ENCODE measurements at regions not wholly inside any gene's neighbourhood (a gene's known extent, or its start where the extent isn't known, plus 50 kb on each side); places are given as distances from the start of the nearest gene placed in this dataset.

GRCh38 chr14:98109326-98109725 is 1162.7 kb downstream of the BCL11B start:
- Histone ChIP-seq H3K4me3 (ENCODE audit: low read length) (no peak overlapping the region), H3K27ac (ENCODE audit: low read length) (no peak overlapping the region), H3K9me3 (ENCODE audit: control insufficient read depth, low read length) (no peaks in the 10 kb centered on the region), H3K4me1 (ENCODE audit: control insufficient read depth, insufficient read depth, low read length) (no peaks in the 10 kb centered on the region), H3K27me3 (ENCODE audit: control insufficient read depth, insufficient read depth) (no peaks in the 10 kb centered on the region)
- 53% methylated on average over 3 of the region's 3 CpGs for WGBS
- ATAC-seq = no peak
- no peak for DNase-seq
- intact Hi-C loops (cut with DNase I) = no loop called here

- H3K4me3 ChIP-seq (ENCODE audit: low read length) = no peak overlapping the region
- ATAC-seq (no peak), DNase-seq (no peak)
- WGBS = 58% methylated on average over 5 of the region's 5 CpGs
- no peaks in the 10 kb centered on the region for H3K27me3 ChIP-seq (ENCODE audit: control insufficient read depth, insufficient read depth)
- H3K4me1 ChIP-seq (ENCODE audit: control insufficient read depth, insufficient read depth, low read length) = no peaks in the 10 kb centered on the region
- no peak overlapping the region for H3K27ac ChIP-seq (ENCODE audit: low read length)
- H3K9me3 ChIP-seq (ENCODE audit: control insufficient read depth, low read length) = no peaks in the 10 kb centered on the region
- intact Hi-C loops (cut with DNase I) = no loop called here
These were observed 1159.7 kb downstream of the BCL11B start for GRCh38 chr14:98112194-98112780.

GRCh38 chr14:98114122-98114895 is 1157.7 kb downstream of the BCL11B start:
- WGBS = 22% methylated on average over 3 of the region's 3 CpGs
- no peak overlapping the region for H3K27ac ChIP-seq (ENCODE audit: low read length)
- no peaks in the 10 kb centered on the region for H3K27me3 ChIP-seq (ENCODE audit: control insufficient read depth, insufficient read depth)
- DNase-seq (no peak), ATAC-seq (no peak)
- H3K4me3 ChIP-seq (ENCODE audit: low read length) = no peak overlapping the region
- H3K4me1 ChIP-seq (ENCODE audit: control insufficient read depth, insufficient read depth, low read length) = no peaks in the 10 kb centered on the region
- intact Hi-C loops (cut with DNase I) = no loop called here
- H3K9me3 ChIP-seq (ENCODE audit: control insufficient read depth, low read length) = no peaks in the 10 kb centered on the region

GRCh38 chr14:98114946-98115345 is 1157.1 kb downstream of the BCL11B start:
- Histone ChIP-seq H3K27me3 (ENCODE audit: control insufficient read depth, insufficient read depth) (no peaks in the 10 kb centered on the region), H3K4me3 (ENCODE audit: low read length) (no peak overlapping the region), H3K27ac (ENCODE audit: low read length) (no peak overlapping the region), H3K4me1 (ENCODE audit: control insufficient read depth, insufficient read depth, low read length) (no peaks in the 10 kb centered on the region), H3K9me3 (ENCODE audit: control insufficient read depth, low read length) (no peaks in the 10 kb centered on the region)
- no peak for DNase-seq
- intact Hi-C loops (cut with DNase I) = no loop called here
- WGBS = 85% methylated on average over 1 of the region's 1 CpG
- ATAC-seq = no peak

- ATAC-seq = no peak
- peaks cover 2% of the 10 kb centered on the region for H3K9me3 ChIP-seq (ENCODE audit: control insufficient read depth, low read length)
- no peak for DNase-seq
- H3K27me3 ChIP-seq (ENCODE audit: control insufficient read depth, insufficient read depth) = no peaks in the 10 kb centered on the region
- H3K4me1 ChIP-seq (ENCODE audit: control insufficient read depth, insufficient read depth, low read length) = no peaks in the 10 kb centered on the region
- no peak overlapping the region for H3K27ac ChIP-seq (ENCODE audit: low read length)
- H3K4me3 ChIP-seq (ENCODE audit: low read length) = no peak overlapping the region
- intact Hi-C loops (cut with DNase I) = no loop called here
These were observed 1153.2 kb downstream of the BCL11B start for GRCh38 chr14:98118749-98119148.

- DNase-seq = no peak
- Histone ChIP-seq H3K9me3 (ENCODE audit: control insufficient read depth, low read length) (peaks cover 2% of the 10 kb centered on the region), H3K27ac (ENCODE audit: low read length) (no peak overlapping the region), H3K4me3 (ENCODE audit: low read length) (no peak overlapping the region), H3K4me1 (ENCODE audit: control insufficient read depth, insufficient read depth, low read length) (no peaks in the 10 kb centered on the region), H3K27me3 (ENCODE audit: control insufficient read depth, insufficient read depth) (no peaks in the 10 kb centered on the region)
- intact Hi-C loops (cut with DNase I) = no loop called here
- 62% methylated on average over 4 of the region's 4 CpGs for WGBS
- ATAC-seq = no peak
These were observed 1152.3 kb downstream of the BCL11B start for GRCh38 chr14:98119739-98120138.

GRCh38 chr14:98120831-98121464 is 1151.0 kb downstream of the BCL11B start:
- no peak for DNase-seq
- Histone ChIP-seq H3K4me1 (ENCODE audit: control insufficient read depth, insufficient read depth, low read length) (no peaks in the 10 kb centered on the region), H3K9me3 (ENCODE audit: control insufficient read depth, low read length) (peaks cover 2% of the 10 kb centered on the region), H3K27ac (ENCODE audit: low read length) (no peak overlapping the region), H3K4me3 (ENCODE audit: low read length) (no peak overlapping the region), H3K27me3 (ENCODE audit: control insufficient read depth, insufficient read depth) (no peaks in the 10 kb centered on the region)
- WGBS = 81% methylated on average over 6 of the region's 6 CpGs
- intact Hi-C loops (cut with DNase I) = no loop called here
- no peak for ATAC-seq

GRCh38 chr14:98122527-98122926 is 1149.5 kb downstream of the BCL11B start:
- Histone ChIP-seq H3K9me3 (ENCODE audit: control insufficient read depth, low read length) (peaks cover 2% of the 10 kb centered on the region), H3K27me3 (ENCODE audit: control insufficient read depth, insufficient read depth) (no peaks in the 10 kb centered on the region), H3K4me3 (ENCODE audit: low read length) (no peak overlapping the region), H3K4me1 (ENCODE audit: control insufficient read depth, insufficient read depth, low read length) (no peaks in the 10 kb centered on the region), H3K27ac (ENCODE audit: low read length) (no peak overlapping the region)
- 82% methylated on average over 4 of the region's 4 CpGs for WGBS
- intact Hi-C loops (cut with DNase I) = no loop called here
- no peak for ATAC-seq
- no peak for DNase-seq

GRCh38 chr14:98130691-98131090 is 1141.3 kb downstream of the BCL11B start:
- intact Hi-C loops (cut with DNase I) = no loop called here
- Histone ChIP-seq H3K9me3 (ENCODE audit: control insufficient read depth, low read length) (no peaks in the 10 kb centered on the region), H3K4me3 (ENCODE audit: low read length) (no peak overlapping the region), H3K27ac (ENCODE audit: low read length) (no peak overlapping the region), H3K4me1 (ENCODE audit: control insufficient read depth, insufficient read depth, low read length) (no peaks in the 10 kb centered on the region), H3K27me3 (ENCODE audit: control insufficient read depth, insufficient read depth) (no peaks in the 10 kb centered on the region)
- DNase-seq = no peak
- no peak for ATAC-seq
- 43% methylated on average over 2 of the region's 2 CpGs for WGBS

GRCh38 chr14:98131406-98131805 is 1140.6 kb downstream of the BCL11B start:
- H3K4me1 ChIP-seq (ENCODE audit: control insufficient read depth, insufficient read depth, low read length) = no peaks in the 10 kb centered on the region
- H3K9me3 ChIP-seq (ENCODE audit: control insufficient read depth, low read length) = no peaks in the 10 kb centered on the region
- ATAC-seq (no peak), DNase-seq (no peak)
- no peak overlapping the region for H3K4me3 ChIP-seq (ENCODE audit: low read length)
- no peak overlapping the region for H3K27ac ChIP-seq (ENCODE audit: low read length)
- intact Hi-C loops (cut with DNase I) = no loop called here
- no peaks in the 10 kb centered on the region for H3K27me3 ChIP-seq (ENCODE audit: control insufficient read depth, insufficient read depth)
- 39% methylated on average over 1 of the region's 1 CpG for WGBS

- WGBS = 77% methylated on average over 4 of the region's 4 CpGs
- Histone ChIP-seq H3K4me3 (ENCODE audit: low read length) (no peak overlapping the region), H3K27me3 (ENCODE audit: control insufficient read depth, insufficient read depth) (no peaks in the 10 kb centered on the region), H3K9me3 (ENCODE audit: control insufficient read depth, low read length) (no peaks in the 10 kb centered on the region), H3K27ac (ENCODE audit: low read length) (no peak overlapping the region), H3K4me1 (ENCODE audit: control insufficient read depth, insufficient read depth, low read length) (no peaks in the 10 kb centered on the region)
- DNase-seq (no peak), ATAC-seq (no peak)
- intact Hi-C loops (cut with DNase I) = no loop called here
These were observed 1138.2 kb downstream of the BCL11B start for GRCh38 chr14:98133806-98134205.
